Activated CD8-positive, alpha-beta memory T cell treated with anti-CD3 and anti-CD28 coated beads, Interleukin-2, amount 10 ng/mL, durations not matched to agents 7 days and 5 days (primary cell): ENCODE measurements at regions not wholly inside any gene's neighbourhood (a gene's known extent, or its start where the extent isn't known, plus 50 kb on each side); places are given as distances from the start of the nearest gene placed in this dataset.

Source experiments
- ATAC-seq: fragments of 150-1000 bp; cut with Tn5 transposase; one replicate; pipeline ENCODE4 v1.10.0; 2021; ENCODE audit warnings: moderate library complexity
- CTCF ChIA-PET: fragments of 350-600 bp; sonication (Branson Sonifier 250); formaldehyde crosslinking; loops from one replicate; lab custom pipeline; 2021; ENCODE audit warnings: antibody characterized with exemption; lab: Charles Lee
- DNase-seq: peaks from one replicate; pipeline ENCODE4 v3.0.0-alpha.2; 2020
- H3K27ac Mint-ChIP-seq: one replicate; pipeline ENCODE4 v1.8.0; 2021; ENCODE audit warnings: mild to moderate bottlenecking, mixed read lengths
- H3K27me3 Mint-ChIP-seq: one replicate; pipeline ENCODE4 v1.8.0; 2021; ENCODE audit warnings: mixed read lengths
- H3K36me3 Mint-ChIP-seq: one replicate; pipeline ENCODE4 v1.8.0; 2021; ENCODE audit warnings: mild to moderate bottlenecking, mixed read lengths
- H3K4me1 Mint-ChIP-seq: one replicate; pipeline ENCODE4 v1.8.0; 2021; ENCODE audit warnings: mixed read lengths
- H3K4me3 Mint-ChIP-seq: one replicate; pipeline ENCODE4 v1.8.0; 2021; ENCODE audit warnings: mild to moderate bottlenecking, moderate library complexity, mixed read lengths
- H3K9me3 Mint-ChIP-seq: one replicate; pipeline ENCODE4 v1.8.0; 2022; ENCODE audit warnings: low read depth, mixed read lengths

DNA sequence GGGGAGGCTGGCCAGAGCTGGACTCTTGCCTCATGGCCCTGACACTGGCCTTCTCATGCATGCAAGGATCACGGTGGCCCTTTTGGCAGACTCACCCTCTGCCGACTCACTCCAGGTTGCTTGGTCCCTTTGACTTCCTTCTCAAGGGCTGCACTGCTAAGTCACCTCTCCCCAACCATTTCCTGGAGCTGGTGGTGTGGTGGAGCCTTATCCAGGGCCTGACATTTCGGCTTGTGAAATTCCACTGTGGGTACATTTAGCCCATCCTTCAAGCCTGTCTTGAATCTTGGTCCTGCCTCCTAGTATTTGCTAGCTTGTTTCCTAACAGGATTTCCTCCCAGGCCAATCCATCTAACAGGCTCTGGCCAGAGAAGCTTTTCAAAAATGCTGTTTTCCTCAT is 52.6 kb upstream of the JUN start:
- Mint-ChIP-seq H3K27ac (no peak overlapping the region), H3K27me3 (no peaks in the 10 kb centered on the region), H3K36me3 (no peaks in the 10 kb centered on the region), H3K9me3 (no peaks in the 10 kb centered on the region), H3K4me1 (no peaks in the 10 kb centered on the region), H3K4me3 (no peak overlapping the region)
- no peak for DNase-seq
- ATAC-seq = no peak
- CTCF ChIA-PET = no interaction called here

DNA sequence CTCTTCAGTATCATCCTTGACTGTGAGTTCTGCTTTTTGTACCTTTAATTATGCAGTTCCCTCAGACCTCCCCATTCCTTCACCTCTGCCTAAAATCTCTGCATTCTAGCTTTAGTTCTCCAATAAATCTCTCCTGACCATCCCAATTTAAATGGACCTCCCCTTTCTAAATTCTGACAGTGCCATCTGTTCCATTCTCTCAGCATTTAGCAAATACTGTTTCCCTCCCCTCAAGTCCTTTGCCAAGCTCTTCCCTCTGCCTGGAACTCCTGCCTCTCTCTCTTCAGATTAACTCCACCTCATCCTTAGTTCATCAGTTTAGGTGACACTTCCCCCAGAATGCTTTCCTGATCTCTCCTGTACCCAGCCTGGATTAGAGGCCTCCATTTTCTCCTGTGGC is 54.0 kb upstream of the JUN start:
- CTCF ChIA-PET = interaction anchor here (1.2 kb wide), 1 partner anchor 10 kb away, joined by 4 read pairs; no protein-coding TSS in a partner anchor

DNA sequence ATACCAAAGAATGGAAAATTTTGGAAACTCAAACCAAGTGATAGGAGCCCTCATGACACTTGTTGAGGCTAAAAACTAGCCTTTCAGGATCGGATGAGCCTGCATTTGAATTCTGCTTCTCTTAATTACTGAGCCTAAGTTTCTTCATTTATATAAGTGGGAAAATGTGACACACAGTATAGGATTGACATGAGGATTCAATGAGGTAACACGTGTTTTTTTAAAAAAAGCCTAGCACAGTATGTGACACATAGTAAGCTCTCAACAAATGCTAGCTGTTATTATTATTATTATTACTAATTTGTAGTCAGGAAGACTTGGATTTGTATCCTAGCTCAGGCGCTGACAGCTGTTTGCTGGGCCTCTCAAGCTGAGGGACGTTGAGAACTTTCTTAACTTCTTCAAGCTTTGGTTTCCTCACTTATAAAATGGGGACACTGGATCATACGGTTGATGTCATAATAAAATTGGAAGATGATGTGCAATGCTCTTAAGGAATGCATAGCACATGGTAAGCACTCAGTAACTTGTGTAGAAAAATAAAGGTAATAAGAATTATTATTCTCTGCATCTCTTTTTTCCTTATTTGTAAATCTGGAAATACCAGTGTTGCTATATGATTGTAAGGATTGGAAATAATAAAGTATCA is 55.4 kb upstream of the JUN start:
- H3K36me3 Mint-ChIP-seq = no peaks in the 10 kb centered on the region
- H3K4me3 Mint-ChIP-seq = no peak overlapping the region
- H3K27ac Mint-ChIP-seq = no peak overlapping the region
- no peaks in the 10 kb centered on the region for H3K27me3 Mint-ChIP-seq
- no peaks in the 10 kb centered on the region for H3K9me3 Mint-ChIP-seq
- no peaks in the 10 kb centered on the region for H3K4me1 Mint-ChIP-seq
- DNase-seq (no peak), ATAC-seq (no peak)
- CTCF ChIA-PET = interaction anchor here (1.2 to 2.7 kb wide), 2 partner anchors 9 to 20 kb away, joined by 4 to 9 read pairs; no protein-coding TSS in a partner anchor

More for the DNA sequence above, 54.0 kb upstream of the JUN start:
- DNase-seq = no peak
- ATAC-seq = no peak
- Mint-ChIP-seq H3K27ac (no peak overlapping the region), H3K4me3 (no peak overlapping the region), H3K36me3 (no peaks in the 10 kb centered on the region), H3K4me1 (no peaks in the 10 kb centered on the region), H3K9me3 (no peaks in the 10 kb centered on the region), H3K27me3 (no peaks in the 10 kb centered on the region)

DNA sequence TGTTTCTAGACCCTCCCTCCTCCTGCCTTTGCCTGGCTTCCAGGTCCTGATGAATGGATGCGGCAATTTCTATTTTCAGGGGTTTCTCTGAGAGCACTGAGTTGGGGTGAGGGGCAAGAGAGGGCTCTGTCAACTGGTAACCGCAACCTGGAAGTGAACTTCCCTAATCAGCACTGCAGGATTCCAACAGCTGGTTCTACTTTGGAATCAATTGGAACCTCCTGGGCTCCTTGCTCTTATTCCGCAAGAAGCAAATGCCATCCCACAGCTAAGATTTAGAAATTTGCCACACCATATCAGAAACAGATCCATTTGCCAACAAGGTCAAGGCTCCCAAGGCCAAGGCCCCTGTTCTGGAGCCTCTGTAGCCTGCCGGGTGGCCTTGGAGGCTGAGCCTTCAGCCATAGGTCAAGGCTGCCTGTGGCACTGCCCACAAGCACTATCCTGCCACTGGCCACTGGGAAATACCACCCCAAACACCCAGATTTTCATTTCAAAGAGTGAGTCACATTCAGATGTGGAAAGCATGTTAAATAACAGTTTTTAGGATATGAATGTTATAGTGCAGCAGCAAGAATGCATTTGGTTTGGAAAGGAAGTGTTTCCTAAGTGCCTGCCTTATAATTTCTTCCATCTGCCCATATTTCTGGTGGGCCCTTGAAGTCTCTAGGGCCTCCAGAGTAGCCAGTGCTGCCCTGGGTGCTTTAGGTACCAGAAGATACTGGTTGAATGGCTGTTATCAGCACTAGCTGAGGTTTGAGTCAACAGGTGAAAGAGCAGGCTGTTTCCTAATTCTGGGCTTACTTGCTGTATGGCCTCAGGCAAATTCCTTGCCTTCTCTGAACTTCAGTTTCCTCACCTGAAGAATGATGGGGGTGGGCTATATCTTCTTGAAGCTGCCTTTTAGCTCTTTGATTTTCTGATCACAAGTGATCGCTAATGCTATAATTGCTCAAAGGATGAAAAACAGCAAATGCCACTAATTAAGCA is 56.3 kb upstream of the JUN start:
- ATAC-seq = no peak

DNA sequence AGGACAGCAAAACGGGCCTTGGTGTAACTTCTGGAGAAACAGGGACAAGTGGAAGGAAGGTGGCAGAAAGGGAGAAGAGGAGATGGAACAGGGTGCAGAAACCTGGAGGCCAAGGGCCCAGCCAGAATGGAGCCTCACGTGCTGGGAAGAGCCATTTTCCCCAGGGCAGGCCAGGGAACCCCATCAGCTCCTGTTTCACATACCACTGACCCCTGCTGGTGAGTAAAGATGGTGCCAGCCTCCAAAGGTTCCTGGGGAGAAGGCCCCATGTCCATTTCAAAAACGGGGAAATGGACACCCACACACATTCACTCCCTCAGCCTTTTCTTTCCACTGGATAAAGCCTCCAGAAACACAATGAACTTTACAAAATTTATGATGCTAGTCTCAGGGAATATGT is 57.6 kb upstream of the JUN start:
- Mint-ChIP-seq H3K27ac (no peak overlapping the region), H3K9me3 (no peaks in the 10 kb centered on the region), H3K4me3 (no peak overlapping the region), H3K4me1 (no peaks in the 10 kb centered on the region), H3K27me3 (no peaks in the 10 kb centered on the region), H3K36me3 (no peaks in the 10 kb centered on the region)
- ATAC-seq (no peak), DNase-seq (no peak)
- CTCF ChIA-PET = interaction anchor here (1.1 to 2.7 kb wide), 3 partner anchors 14 to 56 kb away, joined by 3 to 9 read pairs (median 4); no protein-coding TSS in a partner anchor

More for the DNA sequence above, 56.3 kb upstream of the JUN start:
- DNase-seq = no peak
- CTCF ChIA-PET = interaction anchor here (2.7 kb wide), 1 partner anchor 19 kb away, joined by 9 read pairs; no protein-coding TSS in a partner anchor
- no peaks in the 10 kb centered on the region for H3K4me1 Mint-ChIP-seq
- H3K9me3 Mint-ChIP-seq = no peaks in the 10 kb centered on the region
- no peak overlapping the region for H3K4me3 Mint-ChIP-seq
- no peaks in the 10 kb centered on the region for H3K36me3 Mint-ChIP-seq
- no peaks in the 10 kb centered on the region for H3K27me3 Mint-ChIP-seq
- H3K27ac Mint-ChIP-seq = no peak overlapping the region

DNA sequence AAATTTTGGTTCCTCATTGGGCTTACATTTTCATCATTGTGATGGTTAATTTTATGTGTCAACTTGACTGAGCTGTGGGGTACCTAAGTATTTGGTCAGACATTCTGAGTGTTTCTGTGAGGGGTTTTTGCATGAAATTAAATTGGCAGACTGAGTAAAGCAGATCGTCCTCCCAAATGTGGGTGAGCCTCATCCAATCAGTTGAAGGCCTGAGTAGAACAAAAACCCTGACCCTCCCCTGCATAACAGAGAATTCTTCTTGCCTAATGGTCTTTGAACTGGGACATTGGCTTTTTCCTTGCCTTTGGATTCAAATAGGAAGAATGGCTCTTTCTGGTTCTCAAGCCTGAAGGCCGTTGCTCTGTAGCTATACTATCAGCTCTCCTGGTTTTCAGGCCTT is 59.1 kb upstream of the JUN start:
- Mint-ChIP-seq H3K4me3 (no peak overlapping the region), H3K4me1 (no peaks in the 10 kb centered on the region), H3K9me3 (no peaks in the 10 kb centered on the region), H3K27me3 (no peaks in the 10 kb centered on the region), H3K36me3 (no peaks in the 10 kb centered on the region), H3K27ac (no peak overlapping the region)
- DNase-seq (no peak), ATAC-seq (no peak)
- CTCF ChIA-PET = interaction anchor here (1.3 to 1.5 kb wide), 2 partner anchors 12 to 15 kb away, joined by 3 to 5 read pairs; no protein-coding TSS in a partner anchor

DNA sequence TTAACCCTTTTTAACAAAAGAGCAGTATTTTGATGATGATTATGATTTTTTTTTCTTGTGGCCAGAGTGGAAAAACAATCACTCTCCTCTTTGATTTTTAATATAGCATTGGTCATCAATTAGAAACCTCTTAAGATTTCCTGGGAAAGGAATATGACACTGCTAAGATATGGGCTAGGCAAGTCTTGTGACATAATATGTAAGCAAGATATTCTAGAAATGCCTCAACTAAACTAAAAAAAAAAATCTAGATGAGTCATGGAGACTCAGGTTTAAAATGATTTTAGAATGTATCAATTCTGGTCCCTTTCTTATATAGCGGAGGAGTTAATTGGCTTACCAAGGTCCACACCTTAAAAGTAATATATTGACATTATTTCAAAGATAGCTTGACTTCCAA is 60.3 kb upstream of the JUN start:
- CTCF ChIA-PET = interaction anchor here (1.0 to 1.3 kb wide), 2 partner anchors 11 to 13 kb away, joined by 3 read pairs; no protein-coding TSS in a partner anchor
- H3K4me3 Mint-ChIP-seq = no peak overlapping the region
- no peaks in the 10 kb centered on the region for H3K9me3 Mint-ChIP-seq
- H3K36me3 Mint-ChIP-seq = no peaks in the 10 kb centered on the region
- H3K27ac Mint-ChIP-seq = no peak overlapping the region
- DNase-seq = no peak
- no peaks in the 10 kb centered on the region for H3K4me1 Mint-ChIP-seq
- no peaks in the 10 kb centered on the region for H3K27me3 Mint-ChIP-seq
- no peak for ATAC-seq

DNA sequence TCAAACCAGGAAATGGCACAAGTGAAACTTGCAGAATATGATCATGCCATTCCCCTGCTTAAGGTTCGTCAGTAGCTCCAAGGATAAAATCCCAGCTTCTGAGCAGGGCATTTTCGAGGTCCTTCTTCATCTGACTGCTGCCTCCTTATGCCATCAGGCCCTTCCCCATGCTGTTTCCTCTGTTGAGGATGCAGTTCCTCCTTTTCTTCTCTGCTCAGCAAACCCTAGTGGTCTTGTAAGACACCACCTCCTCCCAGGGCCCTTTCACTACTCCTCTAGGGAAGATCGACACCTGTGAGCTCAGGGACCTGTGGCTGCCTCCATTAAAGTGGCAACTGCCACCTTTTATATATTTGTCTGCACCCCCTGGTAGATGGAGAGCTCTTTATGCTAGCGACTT is 62.1 kb upstream of the JUN start:
- Mint-ChIP-seq H3K9me3 (no peaks in the 10 kb centered on the region), H3K27me3 (no peaks in the 10 kb centered on the region), H3K4me3 (no peak overlapping the region), H3K4me1 (no peaks in the 10 kb centered on the region), H3K36me3 (no peaks in the 10 kb centered on the region), H3K27ac (no peak overlapping the region)
- CTCF ChIA-PET = no interaction called here
- no peak for ATAC-seq
- no peak for DNase-seq

DNA sequence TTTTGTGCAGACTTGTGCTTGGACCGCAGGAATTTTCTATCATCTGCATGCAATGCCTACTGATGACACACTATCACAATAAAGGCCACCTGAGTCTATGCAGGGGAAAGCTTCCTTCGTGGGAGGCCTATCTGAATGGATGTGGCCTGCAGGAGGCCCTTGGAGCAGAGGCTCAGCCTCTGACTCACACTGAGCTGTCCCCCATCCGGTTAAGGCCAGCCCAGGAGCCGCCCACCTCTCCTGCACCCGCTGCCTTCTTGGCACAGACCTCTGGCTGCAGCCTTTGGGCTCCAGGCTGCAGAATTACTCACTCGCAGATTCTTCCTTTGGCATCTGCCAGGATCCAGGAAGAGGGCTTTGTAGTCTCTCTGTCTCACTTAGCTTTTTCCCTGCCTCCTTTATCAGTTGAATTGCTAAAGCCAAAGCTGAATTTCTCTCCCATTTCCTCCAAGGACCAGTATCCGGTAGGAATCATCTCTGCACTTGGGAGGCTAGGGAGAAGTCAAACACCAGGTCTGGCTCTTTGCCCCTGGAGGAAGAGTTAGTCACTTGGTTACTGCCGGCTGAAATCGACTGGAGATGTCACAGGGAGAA is 65.1 kb upstream of the JUN start:
- H3K27me3 Mint-ChIP-seq = no peaks in the 10 kb centered on the region

DNA sequence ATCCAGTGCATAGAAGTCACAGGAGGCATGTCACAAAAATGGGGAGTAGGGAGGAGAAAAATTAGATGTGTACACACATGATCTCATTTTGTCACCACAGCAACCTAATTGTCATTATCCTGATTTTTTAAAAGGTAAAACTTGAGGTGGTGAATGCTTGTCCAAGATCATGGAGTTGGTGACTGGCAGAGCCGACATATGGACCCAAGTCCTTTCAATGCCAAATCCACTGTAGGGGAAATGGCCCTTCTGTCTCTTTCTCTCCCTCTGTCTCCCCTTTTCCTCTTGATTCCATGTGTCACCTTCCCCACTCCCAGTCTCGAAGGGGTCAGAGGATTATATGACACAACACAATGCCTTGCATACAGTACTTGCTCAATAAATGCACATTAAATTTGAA is 65.7 kb upstream of the JUN start:
- Mint-ChIP-seq H3K9me3 (no peaks in the 10 kb centered on the region), H3K27me3 (no peaks in the 10 kb centered on the region)
- no peak for ATAC-seq

More for the DNA sequence above, 65.1 kb upstream of the JUN start:
- Mint-ChIP-seq H3K4me3 (no peak overlapping the region), H3K9me3 (no peaks in the 10 kb centered on the region), H3K27ac (no peak overlapping the region), H3K36me3 (no peaks in the 10 kb centered on the region), H3K4me1 (peaks cover 1% of the 10 kb centered on the region)
- CTCF ChIA-PET = interaction anchor here (1.0 to 2.9 kb wide), 3 partner anchors 9 to 911 kb away, joined by 3 to 8 read pairs (median 4); no protein-coding TSS in a partner anchor
- peak; percentile 39 for ATAC-seq
- no peak for DNase-seq

DNA sequence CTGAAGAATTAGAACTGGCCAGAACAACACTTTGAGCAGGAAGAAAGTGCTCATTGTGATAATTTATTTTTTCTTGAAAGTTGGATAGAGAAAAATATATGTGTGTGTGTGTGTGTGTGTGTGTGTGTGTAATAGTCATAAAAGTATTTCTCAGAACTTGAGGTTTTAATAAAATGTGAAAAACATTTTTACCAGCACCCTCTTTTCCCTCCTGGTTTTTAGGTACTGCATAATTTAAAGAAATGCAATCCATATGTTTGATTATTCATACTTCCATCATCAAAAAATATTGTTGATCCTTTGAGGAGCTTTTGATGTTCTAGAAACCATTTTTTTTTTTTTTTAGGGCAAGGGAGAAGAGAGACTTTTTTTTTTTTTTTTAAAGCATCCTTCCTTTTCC is 66.8 kb upstream of the JUN start:
- H3K36me3 Mint-ChIP-seq = no peaks in the 10 kb centered on the region
- ATAC-seq (no peak), DNase-seq (no peak)
- peaks cover 3% of the 10 kb centered on the region for H3K4me1 Mint-ChIP-seq
- H3K27ac Mint-ChIP-seq = no peak overlapping the region
- no peaks in the 10 kb centered on the region for H3K9me3 Mint-ChIP-seq
- H3K27me3 Mint-ChIP-seq = no peaks in the 10 kb centered on the region
- no peak overlapping the region for H3K4me3 Mint-ChIP-seq
- CTCF ChIA-PET = no interaction called here

More for the DNA sequence above, 65.7 kb upstream of the JUN start:
- H3K4me1 Mint-ChIP-seq = peaks cover 1% of the 10 kb centered on the region
- H3K4me3 Mint-ChIP-seq = no peak overlapping the region
- no peak overlapping the region for H3K27ac Mint-ChIP-seq
- CTCF ChIA-PET = interaction anchor here (2.9 kb wide), 1 partner anchor 8 kb away, joined by 8 read pairs; no protein-coding TSS in a partner anchor
- DNase-seq = no peak
- H3K36me3 Mint-ChIP-seq = no peaks in the 10 kb centered on the region

DNA sequence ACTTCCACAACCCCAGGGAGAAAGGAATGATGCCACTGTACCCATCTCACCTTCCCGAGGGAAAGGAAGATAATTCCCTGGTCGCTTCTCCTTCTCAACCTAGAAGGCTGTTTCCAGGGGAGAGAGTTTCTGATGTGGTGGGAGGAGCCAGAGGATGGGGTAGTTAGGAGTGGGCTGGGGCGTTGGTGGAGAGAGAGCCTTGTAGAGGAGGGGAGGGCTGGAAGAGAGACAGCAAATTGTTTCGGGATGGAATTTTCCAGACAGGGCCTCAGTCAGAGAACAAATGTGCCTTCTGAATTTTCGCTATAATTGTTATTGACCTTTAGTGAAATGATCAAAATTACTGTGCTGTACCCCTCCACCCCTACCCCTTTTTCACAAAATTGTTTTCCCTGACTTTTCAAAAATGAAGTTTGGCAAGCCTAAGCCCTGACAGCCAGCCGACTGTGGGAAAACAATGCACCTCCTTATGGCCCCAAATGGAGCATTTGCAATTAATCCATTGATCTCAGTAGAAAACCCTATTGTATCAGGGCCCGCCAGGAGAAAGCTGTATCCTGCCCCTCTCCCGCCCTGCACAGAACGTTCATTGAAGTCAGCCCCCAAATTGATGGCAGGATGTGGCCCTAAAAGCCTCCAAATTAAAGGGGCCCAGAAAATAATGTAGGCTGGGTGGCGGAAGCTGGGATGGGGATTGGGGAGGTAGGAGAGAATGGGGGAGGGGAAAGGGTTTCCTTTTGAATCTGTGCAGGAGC is 69.1 kb upstream of the JUN start:
- H3K27ac Mint-ChIP-seq = no peak overlapping the region

More for the DNA sequence above, 69.1 kb upstream of the JUN start:
- H3K4me3 Mint-ChIP-seq = no peak overlapping the region
- ATAC-seq (no peak), DNase-seq (no peak)
- CTCF ChIA-PET = interaction anchor here (0.9 kb wide), 1 partner anchor 406 kb away, joined by 3 read pairs; no protein-coding TSS in a partner anchor
- no peaks in the 10 kb centered on the region for H3K9me3 Mint-ChIP-seq
- no peaks in the 10 kb centered on the region for H3K27me3 Mint-ChIP-seq
- peaks cover 1% of the 10 kb centered on the region for H3K36me3 Mint-ChIP-seq
- peaks cover 17% of the 10 kb centered on the region for H3K4me1 Mint-ChIP-seq
